Medulla oblongata (tissue), 1 donor: ENCODE measurements at regions not wholly inside any gene's neighbourhood (a gene's known extent, or its start where the extent isn't known, plus 50 kb on each side); places are given as distances from the start of the nearest gene placed in this dataset.
"Not testable (repeated sequence)": the region's sequence is repeated elsewhere in the genome, so short reads cannot be mapped to it uniquely, and the experiment has no call there.

Experiments used
- DNase-seq: peaks from one replicate; pipeline ENCODE4 v3.0.0-alpha.2; 2015; ENCODE audit errors: extremely low spot score

DNA sequence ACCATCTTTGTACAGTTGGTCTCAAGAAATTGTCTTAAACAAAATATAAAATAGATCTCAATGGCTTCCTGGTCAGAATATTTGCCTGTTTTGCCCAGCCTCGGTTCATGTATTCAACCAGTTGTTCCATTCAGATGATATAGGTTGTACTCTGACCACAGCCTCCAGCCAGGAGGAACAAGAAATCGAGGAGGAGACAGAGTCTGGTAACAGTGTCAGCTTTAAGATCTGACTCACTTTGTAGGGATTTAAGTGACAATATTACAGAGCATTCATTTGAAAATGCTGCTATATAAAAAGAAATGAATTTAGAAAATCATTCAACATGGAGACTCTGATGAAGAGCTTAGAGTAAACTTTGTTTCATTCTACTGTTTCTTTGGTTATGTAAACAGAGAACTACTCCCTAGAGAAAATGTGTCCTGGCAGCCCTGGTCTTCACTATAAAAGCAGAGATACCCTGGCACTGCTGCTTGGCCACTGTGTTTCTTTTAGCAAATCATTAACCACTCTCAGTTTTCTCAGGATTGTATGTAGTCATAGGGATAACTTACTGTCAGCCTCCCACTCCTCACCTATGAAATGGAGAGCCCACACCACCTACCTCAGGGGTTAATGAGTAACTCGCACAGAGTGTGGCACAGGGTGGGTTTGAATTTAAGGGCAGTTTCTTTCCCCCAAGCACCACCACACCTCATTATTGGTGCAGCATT lies 53.5 kb downstream of the PAGE2 start:
- DNase-seq, result no peak

DNA sequence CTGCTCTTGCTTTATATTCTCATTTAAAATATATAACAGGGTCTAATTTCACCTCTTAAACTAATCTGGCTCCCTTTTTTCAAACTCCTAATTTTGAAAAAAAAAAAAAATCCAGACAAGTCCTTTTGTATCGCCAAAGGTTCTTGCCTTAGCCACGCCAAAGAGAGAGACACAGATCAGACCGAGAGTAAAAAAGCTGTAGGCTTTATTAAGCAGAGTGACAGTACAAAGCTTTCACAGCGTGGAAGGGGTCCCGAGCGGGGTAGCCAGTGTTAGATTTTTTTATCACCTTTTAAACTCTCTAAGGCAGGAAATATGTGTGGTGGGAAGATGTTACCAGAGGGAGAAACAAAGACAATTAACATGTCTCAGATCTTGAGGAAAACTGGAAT lies 54.1 kb downstream of the PAGE2 start:
- no peak for DNase-seq

GRCh38 chrX:55143621-55144020 lies 54.8 kb downstream of the PAGE2 start:
- no peak for DNase-seq

- DNase-seq, result no peak
Measured at GRCh38 chrX:55144697-55145096, 55.9 kb downstream of the PAGE2 start.

- no peak for DNase-seq
Measured at GRCh38 chrX:55149242-55149641, 60.4 kb downstream of the PAGE2 start.

GRCh38 chrX:55151199-55151598 lies 62.4 kb downstream of the PAGE2 start:
- no peak for DNase-seq

DNA sequence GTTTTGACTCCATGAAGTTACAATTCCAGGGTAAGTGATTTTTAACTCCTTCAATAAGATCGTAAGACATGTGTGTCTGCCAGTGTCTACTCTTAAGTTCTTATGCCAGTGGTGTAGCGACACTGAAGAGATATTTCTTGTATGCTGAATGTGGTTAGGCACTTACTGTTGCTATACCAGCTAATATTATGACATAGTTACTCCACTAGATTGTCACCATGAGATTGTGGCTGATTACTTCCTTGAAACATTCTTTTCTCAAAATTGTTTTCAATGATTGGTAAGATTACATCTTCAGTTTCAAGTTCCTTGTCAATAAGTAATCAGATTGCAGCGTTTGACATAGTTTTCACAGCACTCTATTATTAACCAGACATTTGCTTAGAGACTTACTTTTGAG lies 60.6 kb upstream of the PAGE5 start:
- DNase-seq, result no peak

GRCh38 chrX:55160685-55161552 lies 59.2 kb upstream of the PAGE5 start:
- DNase-seq, result peak; percentile 91

DNA sequence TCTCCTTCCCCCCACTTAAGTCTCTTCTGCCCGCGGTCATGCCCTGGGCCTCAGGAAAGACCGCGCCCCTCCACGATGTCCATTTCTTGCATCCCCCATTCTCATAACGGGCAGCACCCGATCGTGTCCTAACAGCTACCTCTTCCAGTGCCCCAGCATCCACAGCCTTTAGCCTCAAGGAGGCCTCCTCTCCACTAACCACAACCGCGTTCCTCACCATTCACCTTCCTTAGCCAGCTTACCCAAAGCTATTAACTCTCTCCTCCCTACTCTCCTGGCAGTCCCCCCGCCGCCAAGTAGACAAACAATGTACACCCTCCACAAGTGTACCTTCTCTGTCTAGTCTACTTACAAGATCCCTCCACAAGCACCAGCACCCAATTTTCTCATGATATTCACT lies 58.6 kb upstream of the PAGE5 start:
- DNase-seq, result no peak

GRCh38 chrX:55163171-55163570 lies 57.0 kb upstream of the PAGE5 start:
- DNase-seq, result no peak

DNA sequence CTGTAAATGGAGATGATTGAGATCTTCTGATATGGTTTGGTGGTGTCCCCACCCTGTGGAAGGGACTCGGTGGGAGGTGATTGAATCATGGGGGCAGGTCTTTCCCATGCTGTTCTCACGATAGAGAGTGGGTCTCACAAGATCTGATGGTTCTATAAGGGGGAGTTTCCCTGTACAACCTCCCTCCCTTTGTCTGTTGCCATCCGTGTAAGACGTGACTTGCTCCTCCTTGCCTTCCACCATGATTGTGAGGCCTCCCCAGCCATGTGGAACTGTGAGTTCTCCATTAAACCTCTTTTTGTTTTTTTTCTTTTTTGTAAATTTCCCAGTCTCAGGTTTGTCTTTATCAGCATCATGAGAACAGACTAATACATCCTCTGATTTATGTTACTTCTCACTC lies 55.1 kb upstream of the PAGE5 start:
- not testable (repeated sequence) for DNase-seq

GRCh38 chrX:55167124-55167803 lies 52.9 kb upstream of the PAGE5 start:
- no peak for DNase-seq

DNA sequence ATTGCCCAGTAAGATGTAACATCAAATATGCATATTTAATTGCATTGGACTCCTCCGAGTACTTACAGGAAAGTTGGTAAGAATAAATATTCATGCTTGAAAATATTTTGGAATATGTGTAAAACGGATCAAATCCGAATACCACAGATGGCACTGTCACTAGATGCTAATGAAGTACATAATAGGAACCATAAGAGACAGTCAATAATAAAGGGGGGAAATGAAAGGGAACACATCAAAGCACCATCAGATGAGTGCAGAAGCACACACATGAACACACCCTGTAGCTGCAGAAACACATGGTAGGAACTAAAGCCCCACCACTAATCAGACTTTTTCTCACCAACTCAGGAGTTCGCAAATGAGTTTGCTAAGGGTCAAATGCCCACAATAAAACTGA lies 52.2 kb upstream of the PAGE5 start:
- DNase-seq, result no peak

DNA sequence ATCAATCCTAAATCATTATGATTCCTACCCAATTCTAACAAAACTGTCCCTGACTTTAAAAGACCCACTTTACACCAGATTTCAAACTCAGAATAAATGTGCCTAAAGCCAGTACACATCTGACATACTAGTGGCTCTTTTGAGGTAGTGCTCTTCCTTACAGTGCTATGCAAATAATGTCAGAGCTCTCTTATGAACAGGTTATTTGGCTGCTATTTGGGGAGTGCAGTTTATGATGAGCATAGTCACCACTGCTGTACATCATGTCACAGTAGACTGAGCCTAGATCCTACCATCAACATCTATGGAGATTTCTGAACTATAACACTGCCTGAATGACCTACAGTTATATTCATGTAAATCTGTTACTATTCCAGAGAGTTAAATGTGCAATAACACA lies 50.4 kb upstream of the PAGE5 start:
- no peak for DNase-seq
